Heart left ventricle (tissue), 16 donors: ENCODE measurements at regions not wholly inside any gene's neighbourhood (a gene's known extent, or its start where the extent isn't known, plus 50 kb on each side); places are given as distances from the start of the nearest gene placed in this dataset.

Source experiments
- ATAC-seq, 4 donors: fragments of 200-7000 bp; cut with Tn5 transposase; one replicate each; pipeline ENCODE4 v1.9.1; 2020 to 2022; ENCODE audit warnings: moderate library complexity in 4 of 4, mild to moderate bottlenecking in 3 of 4, moderate number of reproducible peaks in 1 of 4
- DNase-seq, 5 donors: peaks; one replicate each; pipeline ENCODE4 v3.0.0-alpha.2; 2020
- H3K27ac ChIP-seq, 12 donors: fragments of 200-600 bp; sonication (generic) in 4 of 12; one replicate each; pipeline versions ENCODE4 v1.5.0 to v1.8.0; 2016 to 2022; ENCODE audit warnings: mild to moderate bottlenecking in 2 of 12
- H3K27me3 ChIP-seq, 9 donors: fragments of 200-600 bp; sonication (generic) in 2 of 9; one replicate each; pipeline versions ENCODE4 v1.5.1 to v1.8.0; 2016 to 2022; ENCODE audit warnings: mild to moderate bottlenecking in 3 of 9
- H3K36me3 ChIP-seq, 9 donors: fragments of 200-600 bp; sonication (generic) in 2 of 9; one replicate each; pipeline versions ENCODE4 v1.5.0 to v1.8.0; 2018 to 2022; ENCODE audit warnings: mild to moderate bottlenecking in 2 of 9
- H3K4me1 ChIP-seq, 12 donors: fragments of 200-600 bp; sonication (generic) in 4 of 12; one replicate each; pipeline versions ENCODE4 v1.5.0 to v1.8.0; 2016 to 2022; ENCODE audit warnings: mild to moderate bottlenecking in 3 of 12
- H3K4me3 ChIP-seq, 12 donors: fragments of 200-600 bp; sonication (generic) in 4 of 12; one replicate each; pipeline versions ENCODE4 v1.5.0 to v1.8.0; 2017 to 2022; ENCODE audit warnings: mild to moderate bottlenecking in 9 of 12, moderate library complexity in 4 of 12
- H3K9me3 ChIP-seq, 12 donors: fragments of 200-600 bp; sonication (generic) in 4 of 12; one replicate each; pipeline versions ENCODE4 v1.5.0 to v1.8.0; 2016 to 2022; ENCODE audit warnings: mild to moderate bottlenecking in 1 of 12
- POLR2A ChIP-seq, 2 donors: fragments of 450-650 bp; IDR thresholded peaks; one replicate each; pipeline ENCODE4 v1.6.1; 2017; ENCODE audit warnings: antibody characterized with exemption in 2 of 2, mild to moderate bottlenecking in 2 of 2, moderate library complexity in 2 of 2
- WGBS, 4 donors: extraction: QIAGEN DNeasy Blood & Tissue Kit in 2 of 4; methylation state at CpG; one replicate each; pipeline versions ENCODE4 v1.1.5 to v1.1.7; 2013 to 2018; 5-methylcytosine and 5-hydroxymethylcytosine counted together
- intact Hi-C, 10 donors: fragments of 100-400 bp; cut with DNase I; formaldehyde crosslinking; loops; one replicate each; pipeline versions ENCODE4 v1.11.1 to v1.14.2; 2022
- TF ChIP-seq, protein P1 (sequence below), 12 donors: fragments of 200-600 bp; sonication (generic) in 4 of 12; IDR thresholded peaks; one replicate each; pipeline versions ENCODE4 v1.5.0 to v1.8.0; 2018 to 2022; ENCODE audit warnings: antibody characterized with exemption in 12 of 12, mild to moderate bottlenecking in 5 of 12
- donor health status: ischemic (EF 13 %, LVEDD 7.1; RV severe dilation, severe dysfunction).
- donor health status: healthy with polysubstance abuse.
- donor health status: DM: no; HTN: yes; CAD: no.
- donor health status: DM: no; HTN: no; CAD: no.
- donor health status: ischemic (EF 25% LVEDD 6.9; RV normal size, moderate dysfunction).
- donor health status: ischemic (EF 25% LVEDD 5.7; RV mildly dilated, moderate dysfunction).
- donor health status: healthy.
- donor health status: DM: yes; HTN: yes; CAD: no.
- donor health status: ischemic (EF 35%, LVEDD 5.7; RV mildly dilated, moderate dysfunction).
- donor health status: nonischemic (EF 11% LVEDD 7.7; RV severe dilation, severe dysfunction).
- donor health status: DM: yes; HTN: yes; CAD: no.
- donor health status: PGD.
- donor health status: ischemic (EF 29% LVEDD 5.4; RV normal size, mild dysfunction).
- donor health status: nonischemic (EF 23%, LVEDD 6.1; RV moderate dilation, normal function).

DNA sequence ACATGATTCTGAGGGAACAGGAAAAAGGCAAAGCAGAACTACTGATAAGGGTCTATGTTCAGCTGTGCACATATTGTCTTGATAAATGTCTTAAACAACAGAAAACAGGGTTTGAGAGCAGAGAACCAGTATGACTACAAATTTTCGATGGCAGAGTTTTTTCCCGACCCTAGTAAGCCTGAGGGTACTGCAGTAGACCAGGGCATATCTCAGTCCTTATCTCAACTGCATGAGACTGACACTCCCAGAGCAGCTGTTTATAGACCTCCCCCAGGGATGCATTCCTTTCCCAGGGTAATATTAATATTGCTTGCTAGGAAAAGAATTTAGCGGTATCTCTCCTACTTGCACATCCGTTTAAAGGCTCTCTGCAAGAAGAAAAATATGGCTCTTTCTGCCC is 1176.8 kb upstream of the ADGRB3 start:
- Histone ChIP-seq H3K9me3 (peaks cover 0 to 49% (median 23%) of the 10 kb centered on the region in 12 donors), H3K4me3 (no peak overlapping the region), H3K36me3 (no peaks in the 10 kb centered on the region), H3K27ac (no peak overlapping the region), H3K27me3 (no peaks in the 10 kb centered on the region), H3K4me1 (no peaks in the 10 kb centered on the region)
- DNase-seq = no peak
- 62 to 89% (median 82%) methylated on average over 4 of the region's 4 CpGs for WGBS, 4 donors
- intact Hi-C loops = no loop called here
- ATAC-seq = no peak
- TF ChIP-seq, protein P1, sequence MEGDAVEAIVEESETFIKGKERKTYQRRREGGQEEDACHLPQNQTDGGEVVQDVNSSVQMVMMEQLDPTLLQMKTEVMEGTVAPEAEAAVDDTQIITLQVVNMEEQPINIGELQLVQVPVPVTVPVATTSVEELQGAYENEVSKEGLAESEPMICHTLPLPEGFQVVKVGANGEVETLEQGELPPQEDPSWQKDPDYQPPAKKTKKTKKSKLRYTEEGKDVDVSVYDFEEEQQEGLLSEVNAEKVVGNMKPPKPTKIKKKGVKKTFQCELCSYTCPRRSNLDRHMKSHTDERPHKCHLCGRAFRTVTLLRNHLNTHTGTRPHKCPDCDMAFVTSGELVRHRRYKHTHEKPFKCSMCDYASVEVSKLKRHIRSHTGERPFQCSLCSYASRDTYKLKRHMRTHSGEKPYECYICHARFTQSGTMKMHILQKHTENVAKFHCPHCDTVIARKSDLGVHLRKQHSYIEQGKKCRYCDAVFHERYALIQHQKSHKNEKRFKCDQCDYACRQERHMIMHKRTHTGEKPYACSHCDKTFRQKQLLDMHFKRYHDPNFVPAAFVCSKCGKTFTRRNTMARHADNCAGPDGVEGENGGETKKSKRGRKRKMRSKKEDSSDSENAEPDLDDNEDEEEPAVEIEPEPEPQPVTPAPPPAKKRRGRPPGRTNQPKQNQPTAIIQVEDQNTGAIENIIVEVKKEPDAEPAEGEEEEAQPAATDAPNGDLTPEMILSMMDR (IDR thresholded peaks at IDR 0.05) = no peak
- TF ChIP-seq POLR2A (IDR thresholded peaks at IDR 0.05) = no peak

DNA sequence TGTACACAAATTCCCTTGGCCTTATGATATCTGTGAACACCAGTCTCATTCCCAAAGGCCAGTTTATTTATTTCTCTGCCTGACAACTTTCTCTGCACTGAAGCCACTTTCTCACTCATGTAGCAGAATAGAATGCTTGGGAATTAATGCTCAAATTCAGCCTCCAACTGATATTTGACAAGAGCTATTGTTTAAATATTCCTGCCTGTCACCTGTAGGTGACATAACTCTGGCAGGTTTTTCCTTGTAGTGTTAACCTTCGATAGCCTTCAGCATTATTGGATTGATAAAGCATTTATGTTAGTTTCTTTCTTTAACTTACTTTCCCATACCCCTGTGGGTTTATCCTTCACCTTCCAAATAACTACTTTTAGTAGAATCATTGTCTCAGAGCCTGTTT is 1183.2 kb upstream of the ADGRB3 start:
- 68 to 80% (median 73%) methylated on average over 1 of the region's 1 CpG for WGBS, 4 donors
- Histone ChIP-seq H3K27me3 (no peaks in the 10 kb centered on the region), H3K4me3 (no peak overlapping the region), H3K27ac (no peak overlapping the region), H3K36me3 (no peaks in the 10 kb centered on the region), H3K4me1 (no peaks in the 10 kb centered on the region), H3K9me3 (peaks cover 0 to 4% (median 0%) of the 10 kb centered on the region in 12 donors)
- intact Hi-C loops = no loop called here
- no peak for TF ChIP-seq POLR2A (IDR thresholded peaks at IDR 0.05)
- TF ChIP-seq, protein P1 (IDR thresholded peaks at IDR 0.05) = no peak
- DNase-seq = no peak
- no peak for ATAC-seq

DNA sequence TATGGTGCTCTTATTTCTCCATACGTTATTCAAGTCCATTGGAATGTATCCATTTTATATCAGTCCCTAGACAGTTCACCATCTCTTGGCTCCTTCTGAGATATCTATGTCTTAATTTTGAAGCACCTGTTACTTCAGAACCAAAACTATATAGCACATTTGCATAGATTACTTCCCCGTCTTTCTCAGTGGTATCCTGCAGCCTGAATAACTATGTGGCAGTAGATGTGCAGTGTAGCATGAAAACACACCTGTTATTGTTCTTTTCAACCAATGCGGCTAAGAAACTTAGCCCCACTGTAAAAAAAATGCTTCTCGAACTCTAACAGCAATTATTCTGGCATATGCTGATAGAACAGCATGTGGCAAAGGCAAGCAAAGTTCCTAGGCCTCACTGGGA is 1184.4 kb upstream of the ADGRB3 start:
- H3K27me3 ChIP-seq = no peaks in the 10 kb centered on the region
- H3K4me3 ChIP-seq = no peak overlapping the region
- 72 to 78% (median 73%) methylated on average over 4 of the region's 4 CpGs for WGBS, 4 donors
- H3K4me1 ChIP-seq = no peaks in the 10 kb centered on the region
- peaks cover 0 to 3% (median 0%) of the 10 kb centered on the region in 12 donors for H3K9me3 ChIP-seq
- intact Hi-C loops = no loop called here
- no peak for TF ChIP-seq POLR2A (IDR thresholded peaks at IDR 0.05)
- TF ChIP-seq, protein P1 (IDR thresholded peaks at IDR 0.05) = no peak
- no peak for DNase-seq
- no peak for ATAC-seq
- H3K27ac ChIP-seq = no peak overlapping the region
- H3K36me3 ChIP-seq = no peaks in the 10 kb centered on the region

DNA sequence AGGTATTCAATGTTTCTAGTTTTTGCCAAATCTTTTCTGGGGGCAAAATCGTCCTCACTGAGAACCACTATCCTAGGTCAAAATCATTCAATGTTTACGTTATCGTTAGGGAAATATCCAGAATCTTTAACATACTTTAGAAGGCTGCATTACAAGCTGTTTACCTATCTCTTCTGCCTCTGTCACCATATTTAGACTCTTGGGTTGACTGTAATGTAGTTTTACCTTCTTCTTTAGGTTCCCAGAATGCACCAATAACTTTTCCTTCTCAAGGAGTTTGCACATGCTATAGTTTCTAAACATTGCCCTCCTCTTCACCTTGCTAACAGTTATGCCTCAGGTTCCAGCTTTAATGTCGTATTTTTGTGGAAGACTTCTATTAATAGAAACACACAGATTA is 1185.5 kb upstream of the ADGRB3 start:
- 60 to 67% (median 66%) methylated on average over 4 of the region's 4 CpGs for WGBS, 4 donors

More for the DNA sequence above, 1185.5 kb upstream of the ADGRB3 start:
- Histone ChIP-seq H3K27me3 (no peaks in the 10 kb centered on the region), H3K36me3 (no peaks in the 10 kb centered on the region), H3K27ac (no peak overlapping the region), H3K9me3 (peaks cover 0 to 3% (median 0%) of the 10 kb centered on the region in 12 donors), H3K4me3 (no peak overlapping the region), H3K4me1 (no peaks in the 10 kb centered on the region)
- TF ChIP-seq, protein P1 (IDR thresholded peaks at IDR 0.05) = no peak
- TF ChIP-seq POLR2A (IDR thresholded peaks at IDR 0.05) = no peak
- intact Hi-C loops = no loop called here
- ATAC-seq = no peak
- no peak for DNase-seq
